ENCODE measurements at regions not wholly inside any gene's neighbourhood (a gene's known extent, or its start where the extent isn't known, plus 50 kb on each side); places are given as distances from the start of the nearest gene placed in this dataset.

- ATAC-seq (replicated peaks; ENCODE audit: extremely low read depth, poor library complexity, severe bottlenecking) (no peak), DNase-seq (ENCODE audit: low spot score in 2 of 2) (no peak)
- Mint-ChIP-seq H3K36me3 (ENCODE audit: insufficient read depth) (no peaks in the 10 kb centered on the region), H3K27ac (ENCODE audit: low read depth) (no peak overlapping the region), H3K27me3 (no peaks in the 10 kb centered on the region), H3K4me3 (no peak overlapping the region), H3K9me3 (peaks cover 2% of the 10 kb centered on the region), H3K4me1 (no peaks in the 10 kb centered on the region)
Measured at GRCh38 chr1:218589487-218589886, 244.4 kb downstream of the TGFB2 start.

- no peaks in the 10 kb centered on the region for H3K4me1 Mint-ChIP-seq
- H3K27me3 Mint-ChIP-seq, result no peaks in the 10 kb centered on the region
- no peaks in the 10 kb centered on the region for H3K9me3 Mint-ChIP-seq
- H3K27ac Mint-ChIP-seq (ENCODE audit: low read depth), result no peak overlapping the region
- ATAC-seq (replicated peaks; ENCODE audit: extremely low read depth, poor library complexity, severe bottlenecking) (no peak), DNase-seq (ENCODE audit: low spot score in 2 of 2) (no peak)
- H3K36me3 Mint-ChIP-seq (ENCODE audit: insufficient read depth), result no peaks in the 10 kb centered on the region
- no peak overlapping the region for H3K4me3 Mint-ChIP-seq
Measured at GRCh38 chr1:218591966-218592365, 246.8 kb downstream of the TGFB2 start.

- H3K4me1 Mint-ChIP-seq, result no peaks in the 10 kb centered on the region
Measured at GRCh38 chr1:218592688-218593087, 247.6 kb downstream of the TGFB2 start.

GRCh38 chr1:218600968-218601367 is 255.8 kb downstream of the TGFB2 start:
- no peaks in the 10 kb centered on the region for H3K27me3 Mint-ChIP-seq
- ATAC-seq (replicated peaks; ENCODE audit: extremely low read depth, poor library complexity, severe bottlenecking) (no peak), DNase-seq (ENCODE audit: low spot score in 2 of 2) (no peak)
- no peaks in the 10 kb centered on the region for H3K4me1 Mint-ChIP-seq
- H3K4me3 Mint-ChIP-seq, result no peak overlapping the region
- no peak overlapping the region for H3K27ac Mint-ChIP-seq (ENCODE audit: low read depth)
- H3K36me3 Mint-ChIP-seq (ENCODE audit: insufficient read depth), result no peaks in the 10 kb centered on the region
- peaks cover 6% of the 10 kb centered on the region for H3K9me3 Mint-ChIP-seq

More at GRCh38 chr1:218592688-218593087, 247.6 kb downstream of the TGFB2 start:
- H3K27ac Mint-ChIP-seq (ENCODE audit: low read depth), result no peak overlapping the region
- no peaks in the 10 kb centered on the region for H3K36me3 Mint-ChIP-seq (ENCODE audit: insufficient read depth)
- ATAC-seq (replicated peaks; ENCODE audit: extremely low read depth, poor library complexity, severe bottlenecking) (no peak), DNase-seq (ENCODE audit: low spot score in 2 of 2) (no peak)
- no peaks in the 10 kb centered on the region for H3K27me3 Mint-ChIP-seq
- no peaks in the 10 kb centered on the region for H3K9me3 Mint-ChIP-seq
- no peak overlapping the region for H3K4me3 Mint-ChIP-seq

GRCh38 chr1:218604217-218604616 is 259.1 kb downstream of the TGFB2 start:
- no peak for DNase-seq (ENCODE audit: low spot score in 2 of 2)
- no peaks in the 10 kb centered on the region for H3K36me3 Mint-ChIP-seq (ENCODE audit: insufficient read depth)

GRCh38 chr1:218611916-218612585 is 266.9 kb downstream of the TGFB2 start:
- H3K4me1 Mint-ChIP-seq, result no peaks in the 10 kb centered on the region
- no peaks in the 10 kb centered on the region for H3K27me3 Mint-ChIP-seq
- no peak overlapping the region for H3K27ac Mint-ChIP-seq (ENCODE audit: low read depth)
- H3K9me3 Mint-ChIP-seq, result peaks cover 11% of the 10 kb centered on the region
- no peaks in the 10 kb centered on the region for H3K36me3 Mint-ChIP-seq (ENCODE audit: insufficient read depth)
- DNase-seq (ENCODE audit: low spot score in 2 of 2), result no peak
- ATAC-seq (replicated peaks; ENCODE audit: extremely low read depth, poor library complexity, severe bottlenecking), result no peak
- no peak overlapping the region for H3K4me3 Mint-ChIP-seq

More at GRCh38 chr1:218604217-218604616, 259.1 kb downstream of the TGFB2 start:
- H3K4me3 Mint-ChIP-seq, result no peak overlapping the region
- peaks cover 9% of the 10 kb centered on the region for H3K9me3 Mint-ChIP-seq
- no peak overlapping the region for H3K27ac Mint-ChIP-seq (ENCODE audit: low read depth)
- no peaks in the 10 kb centered on the region for H3K27me3 Mint-ChIP-seq
- no peak for ATAC-seq (replicated peaks; ENCODE audit: extremely low read depth, poor library complexity, severe bottlenecking)
- H3K4me1 Mint-ChIP-seq, result no peaks in the 10 kb centered on the region

GRCh38 chr1:218613105-218613504 is 268.0 kb downstream of the TGFB2 start:
- Mint-ChIP-seq H3K27ac (ENCODE audit: low read depth) (no peak overlapping the region), H3K4me3 (no peak overlapping the region), H3K27me3 (no peaks in the 10 kb centered on the region), H3K4me1 (no peaks in the 10 kb centered on the region), H3K36me3 (ENCODE audit: insufficient read depth) (no peaks in the 10 kb centered on the region), H3K9me3 (peaks cover 10% of the 10 kb centered on the region)
- no peak for ATAC-seq (replicated peaks; ENCODE audit: extremely low read depth, poor library complexity, severe bottlenecking)
- DNase-seq (ENCODE audit: low spot score in 2 of 2), result no peak

- DNase-seq (ENCODE audit: low spot score in 2 of 2), result no peak
- Mint-ChIP-seq H3K27me3 (no peaks in the 10 kb centered on the region), H3K27ac (ENCODE audit: low read depth) (no peak overlapping the region), H3K4me3 (no peak overlapping the region), H3K4me1 (no peaks in the 10 kb centered on the region), H3K9me3 (peaks cover 5% of the 10 kb centered on the region), H3K36me3 (ENCODE audit: insufficient read depth) (no peaks in the 10 kb centered on the region)
- ATAC-seq (replicated peaks; ENCODE audit: extremely low read depth, poor library complexity, severe bottlenecking), result no peak
Measured at GRCh38 chr1:218614031-218614430, 268.9 kb downstream of the TGFB2 start.

- Mint-ChIP-seq H3K27ac (ENCODE audit: low read depth) (no peak overlapping the region), H3K4me3 (no peak overlapping the region), H3K9me3 (peaks cover 5% of the 10 kb centered on the region), H3K36me3 (ENCODE audit: insufficient read depth) (no peaks in the 10 kb centered on the region), H3K4me1 (no peaks in the 10 kb centered on the region), H3K27me3 (no peaks in the 10 kb centered on the region)
- DNase-seq (ENCODE audit: low spot score in 2 of 2), result no peak
- no peak for ATAC-seq (replicated peaks; ENCODE audit: extremely low read depth, poor library complexity, severe bottlenecking)
Measured at GRCh38 chr1:218616681-218617080, 271.5 kb downstream of the TGFB2 start.

GRCh38 chr1:218617986-218618385 is 272.9 kb downstream of the TGFB2 start:
- DNase-seq (ENCODE audit: low spot score in 2 of 2) (no peak), ATAC-seq (replicated peaks; ENCODE audit: extremely low read depth, poor library complexity, severe bottlenecking) (no peak)
- Mint-ChIP-seq H3K27me3 (no peaks in the 10 kb centered on the region), H3K4me3 (no peak overlapping the region), H3K4me1 (no peaks in the 10 kb centered on the region), H3K27ac (ENCODE audit: low read depth) (no peak overlapping the region), H3K36me3 (ENCODE audit: insufficient read depth) (no peaks in the 10 kb centered on the region), H3K9me3 (peaks cover 6% of the 10 kb centered on the region)

- H3K4me3 Mint-ChIP-seq, result no peak overlapping the region
- no peaks in the 10 kb centered on the region for H3K27me3 Mint-ChIP-seq
- ATAC-seq (replicated peaks; ENCODE audit: extremely low read depth, poor library complexity, severe bottlenecking) (no peak), DNase-seq (ENCODE audit: low spot score in 2 of 2) (no peak)
- H3K27ac Mint-ChIP-seq (ENCODE audit: low read depth), result no peak overlapping the region
- no peaks in the 10 kb centered on the region for H3K36me3 Mint-ChIP-seq (ENCODE audit: insufficient read depth)
- peaks cover 5% of the 10 kb centered on the region for H3K9me3 Mint-ChIP-seq
- H3K4me1 Mint-ChIP-seq, result no peaks in the 10 kb centered on the region
Measured at GRCh38 chr1:218620956-218621355, 275.8 kb downstream of the TGFB2 start.

GRCh38 chr1:218624052-218624451 is 278.9 kb downstream of the TGFB2 start:
- Mint-ChIP-seq H3K36me3 (ENCODE audit: insufficient read depth) (no peaks in the 10 kb centered on the region), H3K4me3 (no peak overlapping the region), H3K27ac (ENCODE audit: low read depth) (no peak overlapping the region), H3K4me1 (no peaks in the 10 kb centered on the region), H3K9me3 (peaks cover 19% of the 10 kb centered on the region), H3K27me3 (no peaks in the 10 kb centered on the region)
- no peak for DNase-seq (ENCODE audit: low spot score in 2 of 2)
- ATAC-seq (replicated peaks; ENCODE audit: extremely low read depth, poor library complexity, severe bottlenecking), result no peak

GRCh38 chr1:218625393-218625792 is 280.3 kb downstream of the TGFB2 start:
- no peak for ATAC-seq (replicated peaks; ENCODE audit: extremely low read depth, poor library complexity, severe bottlenecking)
- Mint-ChIP-seq H3K27me3 (no peaks in the 10 kb centered on the region), H3K36me3 (ENCODE audit: insufficient read depth) (peaks cover 2% of the 10 kb centered on the region), H3K4me3 (no peak overlapping the region), H3K9me3 (peaks cover 25% of the 10 kb centered on the region), H3K27ac (ENCODE audit: low read depth) (no peak overlapping the region), H3K4me1 (no peaks in the 10 kb centered on the region)
- DNase-seq (ENCODE audit: low spot score in 2 of 2), result no peak
